H1 (cell line): ENCODE measurements at regions not wholly inside any gene's neighbourhood (a gene's known extent, or its start where the extent isn't known, plus 50 kb on each side); places are given as distances from the start of the nearest gene placed in this dataset.

Experiments used
- CTCF ChIA-PET: fragments of 300-600 bp; sonication (Branson Sonifier 250); formaldehyde crosslinking; loops from one replicate; lab custom pipeline; 2021; ENCODE audit not compliant: partially characterized antibody; lab: Charles Lee
- POLR2A ChIA-PET: fragments of 300-600 bp; sonication (Branson Sonifier 250); formaldehyde crosslinking; loops from one replicate; lab custom pipeline; 2021; ENCODE audit warnings: inconsistent platforms; ENCODE audit not compliant: partially characterized antibody; lab: Charles Lee
- DNase-seq, 2 experiments: peaks; one replicate each; pipeline versions ENCODE4 v3.0.0 to v3.0.0-alpha.2; 2010 to 2022; ENCODE audit warnings: low spot score in 2 of 2, low read depth in 1 of 2, mixed read lengths in 1 of 2
- FAIRE-seq: peaks from 2 replicates; lab custom pipeline; 2011; peaks lifted over from hg19 to GRCh38; lab: Jason Lieb, UNC
- H2AFZ ChIP-seq: 2 replicates; pipeline ENCODE4 v1.8.1; 2012; ENCODE audit warnings: low read length, inconsistent platforms
- H2AK5ac ChIP-seq: 2 replicates; pipeline ENCODE4 v1.6.1; 2013; ENCODE audit warnings: low read depth, low read length
- H2BK120ac ChIP-seq: replicated peaks from 2 replicates; pipeline ENCODE3; 2013; ENCODE audit warnings: low read depth, low read length, inconsistent platforms
- H2BK12ac ChIP-seq: 2 replicates; pipeline ENCODE4 v1.6.1; 2013; ENCODE audit warnings: low read depth, low read length
- H2BK15ac ChIP-seq: 2 replicates; pipeline ENCODE4 v1.6.1; 2013; ENCODE audit warnings: low read length
- H2BK20ac ChIP-seq: 2 replicates; pipeline ENCODE4 v1.6.1; 2013; ENCODE audit warnings: low read length
- H2BK5ac ChIP-seq: 2 replicates; pipeline ENCODE4 v1.6.1; 2013; ENCODE audit warnings: low read depth, low read length
- H3K14ac ChIP-seq: 2 replicates; pipeline ENCODE4 v1.6.1; 2013; ENCODE audit warnings: inconsistent platforms; ENCODE audit not compliant: insufficient read length
- H3K18ac ChIP-seq: 2 replicates; pipeline ENCODE4 v1.6.1; 2013; ENCODE audit warnings: low read length; ENCODE audit errors: extremely low read depth
- H3K23ac ChIP-seq: 2 replicates; pipeline ENCODE4 v1.6.1; 2013; ENCODE audit warnings: inconsistent platforms; ENCODE audit not compliant: insufficient read length
- H3K23me2 ChIP-seq: 2 replicates; pipeline ENCODE4 v1.6.1; 2013; ENCODE audit warnings: low read depth, low read length
- H3K27ac ChIP-seq: 2 replicates; pipeline ENCODE4 v1.6.1; 2011; ENCODE audit warnings: low read depth, low read length, inconsistent platforms
- H3K27me3 ChIP-seq, 4 experiments: replicated peaks in 1 of 4; 1 replicate in 1 of 4; 2 replicates in 3 of 4; pipeline versions ENCODE4 v1.6.1 to v1.8.1; 2011 to 2013; ENCODE audit warnings: low read length in 3 of 4, mild to moderate bottlenecking in 3 of 4, inconsistent platforms in 2 of 4, mixed read lengths in 2 of 4, moderate library complexity in 1 of 4; ENCODE audit not compliant: control insufficient read depth in 3 of 4, insufficient read depth in 3 of 4; ENCODE audit errors: extremely low read depth in 1 of 4
- H3K36me3 ChIP-seq, 4 experiments: 2 replicates each; pipeline versions ENCODE4 v1.6.1 to v1.8.1; 2011 to 2013; ENCODE audit warnings: mild to moderate bottlenecking in 4 of 4, low read length in 3 of 4, moderate library complexity in 2 of 4, control low read depth in 1 of 4, inconsistent platforms in 1 of 4; ENCODE audit not compliant: insufficient read depth in 4 of 4, control insufficient read depth in 2 of 4
- H3K4ac ChIP-seq: replicated peaks from 2 replicates; pipeline ENCODE3; 2013; ENCODE audit warnings: low read length, low read depth, mixed read lengths, inconsistent platforms; ENCODE audit not compliant: insufficient read length
- H3K4me1 ChIP-seq, 4 experiments: replicated peaks in 1 of 4; 1 replicate in 1 of 4; 2 replicates in 3 of 4; pipeline versions ENCODE4 v1.6.1 to v1.8.1; 2011 to 2013; ENCODE audit warnings: low read length in 3 of 4, inconsistent platforms in 2 of 4, mixed read lengths in 1 of 4; ENCODE audit not compliant: insufficient read depth in 4 of 4, control insufficient read depth in 3 of 4
- H3K4me2 ChIP-seq, 2 experiments: 2 replicates each; pipeline versions ENCODE4 v1.6.1 to v1.8.1; 2011 to 2013; ENCODE audit warnings: low read depth in 2 of 2, low read length in 2 of 2, control low read depth in 1 of 2, inconsistent platforms in 1 of 2, mild to moderate bottlenecking in 1 of 2; ENCODE audit not compliant: insufficient read depth in 1 of 2
- H3K4me3 ChIP-seq, 4 experiments: fragments of 200-600, 300-600 bp in 1 of 4; sonication (generic), shearing (Covaris generic), sonication (Bioruptor Twin) in 1 of 4; 2 replicates each; pipeline versions ENCODE4 v1.5.1 to v1.8.1; 2011 to 2016; ENCODE audit warnings: low read length in 4 of 4, low read depth in 3 of 4, control low read depth in 2 of 4, inconsistent platforms in 2 of 4, mild to moderate bottlenecking in 2 of 4, mixed read lengths in 1 of 4, moderate library complexity in 1 of 4; ENCODE audit not compliant: insufficient read depth in 2 of 4; ENCODE audit errors: extremely low read depth in 1 of 4
- H3K56ac ChIP-seq: replicated peaks from 2 replicates; pipeline ENCODE3; 2013; ENCODE audit warnings: low read depth, mild to moderate bottlenecking, mixed read lengths, low read length, inconsistent platforms; ENCODE audit not compliant: insufficient read length
- H3K79me1 ChIP-seq: 2 replicates; pipeline ENCODE4 v1.6.1; 2013; ENCODE audit warnings: low read depth, low read length, control low read depth
- H3K79me2 ChIP-seq, 2 experiments: 2 replicates each; pipeline versions ENCODE4 v1.6.1 to v1.8.1; 2012 to 2013; ENCODE audit warnings: low read length in 2 of 2, mild to moderate bottlenecking in 2 of 2, inconsistent platforms in 1 of 2; ENCODE audit not compliant: insufficient read depth in 2 of 2, control insufficient read depth in 1 of 2
- H3K9ac ChIP-seq, 4 experiments: replicated peaks in 1 of 4; 1 replicate in 1 of 4; 2 replicates in 3 of 4; pipeline versions ENCODE4 v1.6.1 to v1.8.1; 2011 to 2013; ENCODE audit warnings: low read depth in 3 of 4, low read length in 3 of 4, control low read depth in 2 of 4, mild to moderate bottlenecking in 2 of 4, moderate library complexity in 2 of 4, inconsistent platforms in 1 of 4; ENCODE audit errors: extremely low read depth in 1 of 4
- H3K9me3 ChIP-seq, 2 experiments: 2 replicates each; pipeline versions ENCODE4 v1.6.1 to v1.8.1; 2012 to 2013; ENCODE audit warnings: mild to moderate bottlenecking in 2 of 2, moderate library complexity in 2 of 2, control low read depth in 1 of 2, inconsistent platforms in 1 of 2, low read depth in 1 of 2, low read length in 1 of 2, mixed read lengths in 1 of 2; ENCODE audit not compliant: insufficient read depth in 2 of 2
- H4K20me1 ChIP-seq, 2 experiments: replicated peaks in 1 of 2; 2 replicates each; pipeline versions ENCODE3 to v1.8.1; 2011 to 2013; ENCODE audit warnings: inconsistent platforms in 2 of 2, low read length in 2 of 2, mild to moderate bottlenecking in 1 of 2; ENCODE audit not compliant: insufficient read depth in 2 of 2, control insufficient read depth in 1 of 2
- H4K5ac ChIP-seq: 2 replicates; pipeline ENCODE4 v1.6.1; 2013; ENCODE audit warnings: low read length, low read depth, mixed read lengths, inconsistent platforms; ENCODE audit not compliant: insufficient read length
- H4K8ac ChIP-seq: 2 replicates; pipeline ENCODE4 v1.8.0; 2013; ENCODE audit warnings: mild to moderate bottlenecking, moderate library complexity, low read length, inconsistent platforms; ENCODE audit not compliant: insufficient read depth; ENCODE audit errors: extremely low read depth
- H4K91ac ChIP-seq: replicated peaks from 2 replicates; pipeline ENCODE3; 2013; ENCODE audit warnings: low read length, mixed read lengths, inconsistent platforms; ENCODE audit not compliant: insufficient read length
- CBX5 ChIP-seq: fragments of 300-800, 300-1000 bp; sonication (generic); IDR thresholded peaks from 2 replicates; pipeline ENCODE4 v1.7.1; 2016; ENCODE audit warnings: antibody characterized with exemption, low read length, low read depth
- JUND ChIP-seq: IDR thresholded peaks from 2 replicates; pipeline ENCODE4 v1.6.1; 2011; ENCODE audit warnings: mild to moderate bottlenecking, improper control_type of control experiment, low read length
- KDM1A ChIP-seq: fragments of 200-600, 300-600 bp; sonication (generic); IDR thresholded peaks from 2 replicates; pipeline ENCODE4 v1.7.1; 2016; ENCODE audit warnings: mild to moderate bottlenecking, low read length, borderline replicate concordance
- KDM5A ChIP-seq: fragments of 200-600 bp; IDR thresholded peaks from 2 replicates; pipeline ENCODE4 v1.7.1; 2012; ENCODE audit warnings: mild to moderate bottlenecking, low read length, inconsistent platforms, mixed read lengths
- MAFK ChIP-seq: IDR thresholded peaks from 2 replicates; pipeline ENCODE4 v1.6.1; 2012; ENCODE audit warnings: low read depth, mild to moderate bottlenecking, improper control_type of control experiment, low read length
- POLR2AphosphoS5 ChIP-seq: IDR thresholded peaks from 2 replicates; pipeline ENCODE4 v1.6.1; 2011; ENCODE audit warnings: low read depth, low read length
- RNF2 ChIP-seq: fragments of 200-900, 300-1000 bp; sonication (generic); IDR thresholded peaks from 2 replicates; pipeline ENCODE4 v1.7.1; 2016; ENCODE audit warnings: borderline replicate concordance, low read depth, mild to moderate bottlenecking, antibody characterized with exemption, low read length; ENCODE audit not compliant: poor library complexity, severe bottlenecking; ENCODE audit errors: missing control alignments
- WGBS, 2 experiments: shearing (Covaris generic) in 1 of 2; methylation state at CpG; one replicate each; pipeline versions ENCODE4 v1.1.6 to v1.1.7; 2013 to 2015; ENCODE audit warnings: low lambda C conversion rate in 2 of 2, mixed read lengths in 2 of 2, inconsistent platforms in 1 of 2, low coverage in 1 of 2, missing lambda C conversion rate in 1 of 2; ENCODE audit not compliant: insufficient replicate concordance in 2 of 2, insufficient coverage in 1 of 2, insufficient read length in 1 of 2; ENCODE audit errors: extremely low coverage in 1 of 2, missing lambda C conversion rate in 1 of 2; 5-methylcytosine and 5-hydroxymethylcytosine counted together

- Histone ChIP-seq H4K91ac (no peak overlapping the region), H3K18ac (no peak overlapping the region), H3K27me3 (no peaks in the 10 kb centered on the region), H2AK5ac (no peak overlapping the region), H2BK15ac (no peak overlapping the region), H3K27ac (no peak overlapping the region), H3K4me2 (no peak overlapping the region), H2AFZ (no peak overlapping the region), H3K9me3 (no peaks in the 10 kb centered on the region), H3K79me2 (no peaks in the 10 kb centered on the region), H3K14ac (no peak overlapping the region), H3K4ac (no peak overlapping the region), H3K79me1 (no peaks in the 10 kb centered on the region), H3K9ac (no peak overlapping the region), H3K4me1 (no peaks in the 10 kb centered on the region), H3K56ac (no peak overlapping the region), H3K36me3 (no peaks in the 10 kb centered on the region), H2BK12ac (no peak overlapping the region), H3K4me3 (no peak overlapping the region), H3K23ac (no peak overlapping the region), H3K23me2 (no peaks in the 10 kb centered on the region), H4K20me1 (no peaks in the 10 kb centered on the region), H4K8ac (no peak overlapping the region), H2BK120ac (no peak overlapping the region), H2BK20ac (no peak overlapping the region), H2BK5ac (no peak overlapping the region), H4K5ac (no peak overlapping the region)
- DNase-seq (no peak), FAIRE-seq (no peak)
- no peak for TF ChIP-seq KDM5A
- TF ChIP-seq CBX5 = no peak
- no peak for TF ChIP-seq MAFK
- no peak for TF ChIP-seq KDM1A
- no peak for TF ChIP-seq RNF2
- no peak for TF ChIP-seq POLR2AphosphoS5
- TF ChIP-seq JUND = no peak
- ChIA-PET POLR2A (no interaction called here), CTCF (no interaction called here)
- 90% methylated on average over 6 of the region's 6 CpGs; no CpG with 5 or more reads in 1 of the 2 experiments for WGBS, 2 experiments
Observed at GRCh38 chr2:157015015-157015575, 242.4 kb upstream of the GALNT5 start.
